H1 (cell line): ENCODE measurements at regions not wholly inside any gene's neighbourhood (a gene's known extent, or its start where the extent isn't known, plus 50 kb on each side); places are given as distances from the start of the nearest gene placed in this dataset.

Source experiments
- CTCF ChIA-PET: fragments of 300-600 bp; sonication (Branson Sonifier 250); formaldehyde crosslinking; loops from one replicate; lab custom pipeline; 2021; ENCODE audit not compliant: partially characterized antibody; lab: Charles Lee
- POLR2A ChIA-PET: fragments of 300-600 bp; sonication (Branson Sonifier 250); formaldehyde crosslinking; loops from one replicate; lab custom pipeline; 2021; ENCODE audit warnings: inconsistent platforms; ENCODE audit not compliant: partially characterized antibody; lab: Charles Lee
- DNase-seq, 2 experiments: peaks; one replicate each; pipeline versions ENCODE4 v3.0.0 to v3.0.0-alpha.2; 2010 to 2022; ENCODE audit warnings: low spot score in 2 of 2, low read depth in 1 of 2, mixed read lengths in 1 of 2
- FAIRE-seq: peaks from 2 replicates; lab custom pipeline; 2011; peaks lifted over from hg19 to GRCh38; lab: Jason Lieb, UNC
- H2AFZ ChIP-seq: 2 replicates; pipeline ENCODE4 v1.8.1; 2012; ENCODE audit warnings: low read length, inconsistent platforms
- H2AK5ac ChIP-seq: 2 replicates; pipeline ENCODE4 v1.6.1; 2013; ENCODE audit warnings: low read depth, low read length
- H2BK120ac ChIP-seq: replicated peaks from 2 replicates; pipeline ENCODE3; 2013; ENCODE audit warnings: low read depth, low read length, inconsistent platforms
- H2BK12ac ChIP-seq: 2 replicates; pipeline ENCODE4 v1.6.1; 2013; ENCODE audit warnings: low read depth, low read length
- H2BK15ac ChIP-seq: 2 replicates; pipeline ENCODE4 v1.6.1; 2013; ENCODE audit warnings: low read length
- H2BK20ac ChIP-seq: 2 replicates; pipeline ENCODE4 v1.6.1; 2013; ENCODE audit warnings: low read length
- H2BK5ac ChIP-seq: 2 replicates; pipeline ENCODE4 v1.6.1; 2013; ENCODE audit warnings: low read depth, low read length
- H3K14ac ChIP-seq: 2 replicates; pipeline ENCODE4 v1.6.1; 2013; ENCODE audit warnings: inconsistent platforms; ENCODE audit not compliant: insufficient read length
- H3K18ac ChIP-seq: 2 replicates; pipeline ENCODE4 v1.6.1; 2013; ENCODE audit warnings: low read length; ENCODE audit errors: extremely low read depth
- H3K23ac ChIP-seq: 2 replicates; pipeline ENCODE4 v1.6.1; 2013; ENCODE audit warnings: inconsistent platforms; ENCODE audit not compliant: insufficient read length
- H3K23me2 ChIP-seq: 2 replicates; pipeline ENCODE4 v1.6.1; 2013; ENCODE audit warnings: low read depth, low read length
- H3K27ac ChIP-seq: 2 replicates; pipeline ENCODE4 v1.6.1; 2011; ENCODE audit warnings: low read depth, low read length, inconsistent platforms
- H3K27me3 ChIP-seq, 4 experiments: replicated peaks in 1 of 4; 1 replicate in 1 of 4; 2 replicates in 3 of 4; pipeline versions ENCODE4 v1.6.1 to v1.8.1; 2011 to 2013; ENCODE audit warnings: low read length in 3 of 4, mild to moderate bottlenecking in 3 of 4, inconsistent platforms in 2 of 4, mixed read lengths in 2 of 4, moderate library complexity in 1 of 4; ENCODE audit not compliant: control insufficient read depth in 3 of 4, insufficient read depth in 3 of 4; ENCODE audit errors: extremely low read depth in 1 of 4
- H3K36me3 ChIP-seq, 4 experiments: 2 replicates each; pipeline versions ENCODE4 v1.6.1 to v1.8.1; 2011 to 2013; ENCODE audit warnings: mild to moderate bottlenecking in 4 of 4, low read length in 3 of 4, moderate library complexity in 2 of 4, control low read depth in 1 of 4, inconsistent platforms in 1 of 4; ENCODE audit not compliant: insufficient read depth in 4 of 4, control insufficient read depth in 2 of 4
- H3K4ac ChIP-seq: replicated peaks from 2 replicates; pipeline ENCODE3; 2013; ENCODE audit warnings: low read length, low read depth, mixed read lengths, inconsistent platforms; ENCODE audit not compliant: insufficient read length
- H3K4me1 ChIP-seq, 4 experiments: replicated peaks in 1 of 4; 1 replicate in 1 of 4; 2 replicates in 3 of 4; pipeline versions ENCODE4 v1.6.1 to v1.8.1; 2011 to 2013; ENCODE audit warnings: low read length in 3 of 4, inconsistent platforms in 2 of 4, mixed read lengths in 1 of 4; ENCODE audit not compliant: insufficient read depth in 4 of 4, control insufficient read depth in 3 of 4
- H3K4me2 ChIP-seq, 2 experiments: 2 replicates each; pipeline versions ENCODE4 v1.6.1 to v1.8.1; 2011 to 2013; ENCODE audit warnings: low read depth in 2 of 2, low read length in 2 of 2, control low read depth in 1 of 2, inconsistent platforms in 1 of 2, mild to moderate bottlenecking in 1 of 2; ENCODE audit not compliant: insufficient read depth in 1 of 2
- H3K4me3 ChIP-seq, 4 experiments: fragments of 200-600, 300-600 bp in 1 of 4; sonication (generic), shearing (Covaris generic), sonication (Bioruptor Twin) in 1 of 4; 2 replicates each; pipeline versions ENCODE4 v1.5.1 to v1.8.1; 2011 to 2016; ENCODE audit warnings: low read length in 4 of 4, low read depth in 3 of 4, control low read depth in 2 of 4, inconsistent platforms in 2 of 4, mild to moderate bottlenecking in 2 of 4, mixed read lengths in 1 of 4, moderate library complexity in 1 of 4; ENCODE audit not compliant: insufficient read depth in 2 of 4; ENCODE audit errors: extremely low read depth in 1 of 4
- H3K56ac ChIP-seq: replicated peaks from 2 replicates; pipeline ENCODE3; 2013; ENCODE audit warnings: low read depth, mild to moderate bottlenecking, mixed read lengths, low read length, inconsistent platforms; ENCODE audit not compliant: insufficient read length
- H3K79me1 ChIP-seq: 2 replicates; pipeline ENCODE4 v1.6.1; 2013; ENCODE audit warnings: low read depth, low read length, control low read depth
- H3K79me2 ChIP-seq, 2 experiments: 2 replicates each; pipeline versions ENCODE4 v1.6.1 to v1.8.1; 2012 to 2013; ENCODE audit warnings: low read length in 2 of 2, mild to moderate bottlenecking in 2 of 2, inconsistent platforms in 1 of 2; ENCODE audit not compliant: insufficient read depth in 2 of 2, control insufficient read depth in 1 of 2
- H3K9ac ChIP-seq, 4 experiments: replicated peaks in 1 of 4; 1 replicate in 1 of 4; 2 replicates in 3 of 4; pipeline versions ENCODE4 v1.6.1 to v1.8.1; 2011 to 2013; ENCODE audit warnings: low read depth in 3 of 4, low read length in 3 of 4, control low read depth in 2 of 4, mild to moderate bottlenecking in 2 of 4, moderate library complexity in 2 of 4, inconsistent platforms in 1 of 4; ENCODE audit errors: extremely low read depth in 1 of 4
- H3K9me3 ChIP-seq, 2 experiments: 2 replicates each; pipeline versions ENCODE4 v1.6.1 to v1.8.1; 2012 to 2013; ENCODE audit warnings: mild to moderate bottlenecking in 2 of 2, moderate library complexity in 2 of 2, control low read depth in 1 of 2, inconsistent platforms in 1 of 2, low read depth in 1 of 2, low read length in 1 of 2, mixed read lengths in 1 of 2; ENCODE audit not compliant: insufficient read depth in 2 of 2
- H4K20me1 ChIP-seq, 2 experiments: replicated peaks in 1 of 2; 2 replicates each; pipeline versions ENCODE3 to v1.8.1; 2011 to 2013; ENCODE audit warnings: inconsistent platforms in 2 of 2, low read length in 2 of 2, mild to moderate bottlenecking in 1 of 2; ENCODE audit not compliant: insufficient read depth in 2 of 2, control insufficient read depth in 1 of 2
- H4K5ac ChIP-seq: 2 replicates; pipeline ENCODE4 v1.6.1; 2013; ENCODE audit warnings: low read length, low read depth, mixed read lengths, inconsistent platforms; ENCODE audit not compliant: insufficient read length
- H4K8ac ChIP-seq: 2 replicates; pipeline ENCODE4 v1.8.0; 2013; ENCODE audit warnings: mild to moderate bottlenecking, moderate library complexity, low read length, inconsistent platforms; ENCODE audit not compliant: insufficient read depth; ENCODE audit errors: extremely low read depth
- H4K91ac ChIP-seq: replicated peaks from 2 replicates; pipeline ENCODE3; 2013; ENCODE audit warnings: low read length, mixed read lengths, inconsistent platforms; ENCODE audit not compliant: insufficient read length
- BACH1 ChIP-seq: IDR thresholded peaks from 2 replicates; pipeline ENCODE4 v1.6.1; 2012; ENCODE audit warnings: low read length, improper control_type of control experiment
- GABPA ChIP-seq: IDR thresholded peaks from 2 replicates; pipeline ENCODE4 v1.6.1; 2011; ENCODE audit warnings: mild to moderate bottlenecking, low read length, moderate library complexity, borderline replicate concordance; ENCODE audit not compliant: insufficient read depth
- HDAC6 ChIP-seq: IDR thresholded peaks from one replicate; pipeline ENCODE4 v1.7.1; 2012; ENCODE audit warnings: low read depth, mild to moderate bottlenecking, inconsistent platforms, low read length, moderate library complexity
- SUZ12 ChIP-seq: fragments of 200-600 bp; sonication (generic); IDR thresholded peaks from 2 replicates; pipeline ENCODE4 v1.6.1; 2012; ENCODE audit warnings: mild to moderate bottlenecking, inconsistent platforms, low read length, moderate library complexity, mixed read lengths
- WGBS, 2 experiments: shearing (Covaris generic) in 1 of 2; methylation state at CpG; one replicate each; pipeline versions ENCODE4 v1.1.6 to v1.1.7; 2013 to 2015; ENCODE audit warnings: low lambda C conversion rate in 2 of 2, mixed read lengths in 2 of 2, inconsistent platforms in 1 of 2, low coverage in 1 of 2, missing lambda C conversion rate in 1 of 2; ENCODE audit not compliant: insufficient replicate concordance in 2 of 2, insufficient coverage in 1 of 2, insufficient read length in 1 of 2; ENCODE audit errors: extremely low coverage in 1 of 2, missing lambda C conversion rate in 1 of 2; 5-methylcytosine and 5-hydroxymethylcytosine counted together
- TF ChIP-seq, protein P1 (sequence below): IDR thresholded peaks from 2 replicates; pipeline ENCODE4 v1.6.1; 2012; ENCODE audit warnings: low read length, inconsistent platforms
- TF ChIP-seq, protein P2 (sequence below): IDR thresholded peaks from 2 replicates; pipeline ENCODE4 v1.6.1; 2011; ENCODE audit warnings: low read length, improper control_type of control experiment

DNA sequence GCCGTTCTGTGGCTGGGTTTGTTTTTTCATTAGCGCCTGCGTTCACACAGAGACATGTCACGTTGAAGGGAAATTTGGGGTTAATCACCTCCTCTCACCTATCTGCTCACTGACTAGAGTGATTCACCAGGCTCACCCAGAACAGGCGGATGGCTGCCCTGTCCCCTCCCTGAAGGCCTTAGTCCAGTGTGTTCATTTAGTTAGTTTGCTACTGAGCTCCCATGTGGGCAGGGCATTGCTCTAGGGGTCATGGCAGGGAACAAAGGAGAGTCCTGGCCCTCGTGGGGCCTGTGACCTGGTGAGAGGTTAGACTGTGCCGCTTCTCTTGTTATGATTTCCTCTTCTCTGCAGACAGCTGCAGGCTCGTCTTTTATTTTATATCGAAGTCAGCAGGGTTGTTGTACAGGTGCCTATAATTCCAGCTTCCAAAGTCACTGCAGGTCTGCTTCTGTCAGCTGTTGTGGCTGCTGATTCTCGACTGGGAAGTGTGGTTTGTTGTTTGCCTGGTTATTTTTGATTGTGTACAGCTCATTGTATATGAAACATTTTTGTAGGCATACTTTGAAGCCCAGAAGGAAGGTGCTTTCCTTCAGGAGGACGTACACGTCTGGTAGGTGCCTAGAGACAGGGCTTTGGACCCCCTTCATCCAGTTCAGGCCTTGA lies 73.4 kb upstream of the GSE1 start:
- WGBS, 2 experiments: 92% methylated on average over 12 of the region's 12 CpGs; no CpG with 5 or more reads in 1 of the 2 experiments
- H4K91ac ChIP-seq: peak overlapping the region; percentile 3

More for the DNA sequence above, 73.4 kb upstream of the GSE1 start:
- H3K4me2 ChIP-seq: no peak overlapping the region
- H3K4me3 ChIP-seq: no peak overlapping the region
- DNase-seq: no peak
- H3K9ac ChIP-seq: no peak overlapping the region
- no peak for FAIRE-seq
- H4K8ac ChIP-seq: no peak overlapping the region
- ChIA-PET CTCF (interaction anchor here (0.7 to 12.9 kb wide), 11 partner anchors 12 to 120 kb away, joined by 3 to 153 read pairs (median 4); no protein-coding TSS in a partner anchor), POLR2A (interaction anchor here (0.6 kb wide), 1 partner anchor 108 kb away, joined by 3 read pairs; no protein-coding TSS in a partner anchor)
- 0 out of 2 replicates have a peak overlapping the region, but pooled peaks have one; percentile 3 for H2BK20ac ChIP-seq
- H3K4ac ChIP-seq: no peak overlapping the region
- no peak overlapping the region for H3K23ac ChIP-seq
- H3K18ac ChIP-seq: no peak overlapping the region
- TF ChIP-seq, protein P1, sequence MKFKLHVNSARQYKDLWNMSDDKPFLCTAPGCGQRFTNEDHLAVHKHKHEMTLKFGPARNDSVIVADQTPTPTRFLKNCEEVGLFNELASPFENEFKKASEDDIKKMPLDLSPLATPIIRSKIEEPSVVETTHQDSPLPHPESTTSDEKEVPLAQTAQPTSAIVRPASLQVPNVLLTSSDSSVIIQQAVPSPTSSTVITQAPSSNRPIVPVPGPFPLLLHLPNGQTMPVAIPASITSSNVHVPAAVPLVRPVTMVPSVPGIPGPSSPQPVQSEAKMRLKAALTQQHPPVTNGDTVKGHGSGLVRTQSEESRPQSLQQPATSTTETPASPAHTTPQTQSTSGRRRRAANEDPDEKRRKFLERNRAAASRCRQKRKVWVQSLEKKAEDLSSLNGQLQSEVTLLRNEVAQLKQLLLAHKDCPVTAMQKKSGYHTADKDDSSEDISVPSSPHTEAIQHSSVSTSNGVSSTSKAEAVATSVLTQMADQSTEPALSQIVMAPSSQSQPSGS: no peak
- no peak for TF ChIP-seq HDAC6
- no peak for TF ChIP-seq GABPA
- TF ChIP-seq, protein P2, sequence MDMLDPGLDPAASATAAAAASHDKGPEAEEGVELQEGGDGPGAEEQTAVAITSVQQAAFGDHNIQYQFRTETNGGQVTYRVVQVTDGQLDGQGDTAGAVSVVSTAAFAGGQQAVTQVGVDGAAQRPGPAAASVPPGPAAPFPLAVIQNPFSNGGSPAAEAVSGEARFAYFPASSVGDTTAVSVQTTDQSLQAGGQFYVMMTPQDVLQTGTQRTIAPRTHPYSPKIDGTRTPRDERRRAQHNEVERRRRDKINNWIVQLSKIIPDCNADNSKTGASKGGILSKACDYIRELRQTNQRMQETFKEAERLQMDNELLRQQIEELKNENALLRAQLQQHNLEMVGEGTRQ: no peak
- no peak for TF ChIP-seq BACH1
- TF ChIP-seq SUZ12: no peak
- no peak overlapping the region for H2BK12ac ChIP-seq
- no peaks in the 10 kb centered on the region for H4K20me1 ChIP-seq
- H2AFZ ChIP-seq: no peak overlapping the region
- H3K14ac ChIP-seq: no peak overlapping the region
- H3K56ac ChIP-seq: no peak overlapping the region
- H3K79me2 ChIP-seq: no peaks in the 10 kb centered on the region
- H4K5ac ChIP-seq: no peak overlapping the region
- H3K79me1 ChIP-seq: peaks cover 4% of the 10 kb centered on the region; the same call in 1 of the 2 replicates
- H3K4me1 ChIP-seq: peaks cover 0 to 14% (median 10%) of the 10 kb centered on the region in 4 experiments; a peak in 6 of 7 replicates
- no peak overlapping the region for H2BK120ac ChIP-seq
- H2BK5ac ChIP-seq: no peak overlapping the region
- peaks cover 8 to 9% of the 10 kb centered on the region in 2 experiments; a peak in 3 of 4 replicates for H3K9me3 ChIP-seq
- no peaks in the 10 kb centered on the region for H3K36me3 ChIP-seq
- no peak overlapping the region for H2AK5ac ChIP-seq
- no peak overlapping the region for H2BK15ac ChIP-seq
- no peaks in the 10 kb centered on the region for H3K27me3 ChIP-seq
- H3K27ac ChIP-seq: no peak overlapping the region
- no peaks in the 10 kb centered on the region; the same call in 1 of the 2 replicates for H3K23me2 ChIP-seq
